Activated CD8-positive, alpha-beta memory T cell treated with anti-CD3 and anti-CD28 coated beads, Interleukin-2, amount 10 ng/mL, durations not matched to agents 7 days and 5 days (primary cell): ENCODE measurements at regions not wholly inside any gene's neighbourhood (a gene's known extent, or its start where the extent isn't known, plus 50 kb on each side); places are given as distances from the start of the nearest gene placed in this dataset.

Source experiments
- ATAC-seq: fragments of 150-1000 bp; cut with Tn5 transposase; one replicate; pipeline ENCODE4 v1.10.0; 2021; ENCODE audit warnings: moderate library complexity
- CTCF ChIA-PET: fragments of 350-600 bp; sonication (Branson Sonifier 250); formaldehyde crosslinking; loops from one replicate; lab custom pipeline; 2021; ENCODE audit warnings: antibody characterized with exemption; lab: Charles Lee
- DNase-seq: peaks from one replicate; pipeline ENCODE4 v3.0.0-alpha.2; 2020
- H3K27ac Mint-ChIP-seq: one replicate; pipeline ENCODE4 v1.8.0; 2021; ENCODE audit warnings: mild to moderate bottlenecking, mixed read lengths
- H3K27me3 Mint-ChIP-seq: one replicate; pipeline ENCODE4 v1.8.0; 2021; ENCODE audit warnings: mixed read lengths
- H3K36me3 Mint-ChIP-seq: one replicate; pipeline ENCODE4 v1.8.0; 2021; ENCODE audit warnings: mild to moderate bottlenecking, mixed read lengths
- H3K4me1 Mint-ChIP-seq: one replicate; pipeline ENCODE4 v1.8.0; 2021; ENCODE audit warnings: mixed read lengths
- H3K4me3 Mint-ChIP-seq: one replicate; pipeline ENCODE4 v1.8.0; 2021; ENCODE audit warnings: mild to moderate bottlenecking, moderate library complexity, mixed read lengths
- H3K9me3 Mint-ChIP-seq: one replicate; pipeline ENCODE4 v1.8.0; 2022; ENCODE audit warnings: low read depth, mixed read lengths

- H3K9me3 Mint-ChIP-seq: peaks cover 2% of the 10 kb centered on the region
- no peak overlapping the region for H3K27ac Mint-ChIP-seq
- no peaks in the 10 kb centered on the region for H3K4me1 Mint-ChIP-seq
- H3K36me3 Mint-ChIP-seq: no peaks in the 10 kb centered on the region
- no peak overlapping the region for H3K4me3 Mint-ChIP-seq
- CTCF ChIA-PET: no interaction called here
- ATAC-seq (no peak), DNase-seq (no peak)
- H3K27me3 Mint-ChIP-seq: no peaks in the 10 kb centered on the region
Observed at GRCh38 chr3:77887611-77888010, 847.7 kb downstream of the ROBO2 start.

DNA sequence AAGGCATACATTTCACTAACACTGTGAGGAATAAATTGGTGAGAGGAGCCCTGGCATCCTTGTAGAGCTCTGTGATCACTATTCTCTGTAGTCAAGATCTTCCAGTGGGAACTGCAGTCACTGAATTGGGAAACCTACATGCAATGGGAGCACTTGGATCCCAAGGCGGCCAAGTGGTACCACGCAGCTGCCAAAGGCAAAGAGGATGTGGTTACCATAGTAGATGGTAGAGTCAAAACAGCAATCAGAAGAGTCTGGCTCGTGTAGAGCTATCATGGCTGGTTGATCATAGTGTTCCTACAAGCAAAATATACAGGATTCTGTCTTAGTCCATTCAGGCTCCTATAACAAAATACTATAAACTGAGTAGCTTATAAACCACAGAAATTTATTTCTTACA, 849.7 kb downstream of the ROBO2 start:
- no peak for DNase-seq
- H3K27me3 Mint-ChIP-seq: no peaks in the 10 kb centered on the region
- H3K4me1 Mint-ChIP-seq: no peaks in the 10 kb centered on the region
- ATAC-seq: no peak
- H3K36me3 Mint-ChIP-seq: no peaks in the 10 kb centered on the region
- no peak overlapping the region for H3K27ac Mint-ChIP-seq
- CTCF ChIA-PET: no interaction called here
- H3K9me3 Mint-ChIP-seq: peaks cover 4% of the 10 kb centered on the region
- no peak overlapping the region for H3K4me3 Mint-ChIP-seq

- Mint-ChIP-seq H3K27me3 (no peaks in the 10 kb centered on the region), H3K4me1 (no peaks in the 10 kb centered on the region), H3K4me3 (no peak overlapping the region), H3K9me3 (peaks cover 12% of the 10 kb centered on the region), H3K27ac (no peak overlapping the region), H3K36me3 (no peaks in the 10 kb centered on the region)
- CTCF ChIA-PET: no interaction called here
- DNase-seq (no peak), ATAC-seq (no peak)
Observed at GRCh38 chr3:77898621-77899020, 858.7 kb downstream of the ROBO2 start.

DNA sequence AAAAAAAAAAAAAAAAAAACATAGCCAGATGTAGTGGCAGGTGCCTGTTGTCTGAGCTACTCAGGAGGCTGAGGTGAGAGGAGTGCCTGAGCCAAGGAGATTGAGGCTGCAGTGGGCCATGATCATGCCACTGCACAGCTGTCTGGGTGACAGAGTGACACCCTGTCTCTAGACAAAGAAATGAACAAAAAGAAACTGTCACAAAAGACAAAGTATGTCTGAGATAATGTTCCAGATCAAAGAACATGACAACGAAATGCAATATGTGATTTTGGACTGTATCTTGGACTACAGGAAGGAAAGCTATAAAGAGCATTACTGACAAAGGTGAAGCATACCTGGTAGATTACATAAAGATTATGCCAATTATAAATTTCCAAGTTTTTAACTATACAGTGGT, 862.8 kb downstream of the ROBO2 start:
- Mint-ChIP-seq H3K27me3 (no peaks in the 10 kb centered on the region), H3K9me3 (peaks cover 9% of the 10 kb centered on the region), H3K36me3 (no peaks in the 10 kb centered on the region), H3K27ac (no peak overlapping the region), H3K4me3 (no peak overlapping the region), H3K4me1 (no peaks in the 10 kb centered on the region)
- ATAC-seq (no peak), DNase-seq (no peak)
- CTCF ChIA-PET: no interaction called here

DNA sequence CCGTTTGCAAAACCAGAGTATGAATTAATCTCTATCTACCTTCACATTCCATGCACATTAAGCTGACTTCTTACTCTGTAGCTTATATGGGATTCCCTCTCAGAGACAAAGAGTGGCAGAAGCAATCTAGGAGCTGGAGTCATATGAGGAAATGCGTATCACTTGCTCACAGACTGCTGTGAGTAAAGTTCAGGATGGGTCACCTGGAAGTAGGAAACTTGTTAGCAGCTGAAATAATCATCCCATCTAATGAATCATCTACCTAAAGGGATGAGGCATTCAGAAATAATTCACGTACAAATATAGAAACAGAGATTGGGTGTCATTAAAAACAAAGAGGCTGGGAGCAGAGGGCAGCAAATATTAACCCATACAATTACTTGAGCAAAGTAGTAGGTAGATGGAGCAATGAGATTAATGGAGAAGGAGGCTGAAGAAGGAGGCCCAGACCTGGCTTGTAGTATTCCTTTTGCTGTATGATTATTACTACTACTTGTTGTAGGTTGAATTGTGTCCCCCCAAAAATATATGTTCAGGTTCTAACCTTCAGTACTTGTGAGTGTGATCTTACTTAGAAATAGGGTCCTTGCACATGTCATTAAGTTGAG, 866.3 kb downstream of the ROBO2 start:
- no peak for DNase-seq
- CTCF ChIA-PET: no interaction called here
- Mint-ChIP-seq H3K27ac (no peak overlapping the region), H3K4me1 (no peaks in the 10 kb centered on the region), H3K4me3 (no peak overlapping the region), H3K9me3 (peaks cover 3% of the 10 kb centered on the region), H3K27me3 (no peaks in the 10 kb centered on the region), H3K36me3 (no peaks in the 10 kb centered on the region)
- ATAC-seq: no peak

- Mint-ChIP-seq H3K4me1 (no peaks in the 10 kb centered on the region), H3K9me3 (peaks cover 5% of the 10 kb centered on the region), H3K27me3 (no peaks in the 10 kb centered on the region), H3K36me3 (no peaks in the 10 kb centered on the region), H3K27ac (no peak overlapping the region), H3K4me3 (no peak overlapping the region)
- ATAC-seq (no peak), DNase-seq (no peak)
- CTCF ChIA-PET: no interaction called here
Observed at GRCh38 chr3:77913524-77914174, 873.8 kb downstream of the ROBO2 start.

DNA sequence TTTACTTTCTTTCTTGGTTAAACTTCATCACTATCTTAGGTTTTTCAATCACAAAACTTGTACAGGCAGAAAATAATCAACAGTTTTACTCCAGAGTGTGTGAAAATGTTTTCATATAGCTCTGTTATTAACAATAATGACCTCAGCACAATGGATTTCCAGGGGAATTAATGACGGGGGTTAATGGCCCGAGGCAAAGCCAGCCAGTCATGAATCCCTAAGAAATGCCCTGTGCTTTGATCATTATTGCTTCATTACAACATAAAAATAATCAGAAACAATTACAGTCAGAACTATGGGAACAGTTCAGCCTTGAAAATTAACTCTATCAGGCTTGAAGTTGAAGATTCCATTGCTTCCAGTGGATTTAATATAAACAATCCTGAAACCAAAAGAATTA, 875.4 kb downstream of the ROBO2 start:
- no peaks in the 10 kb centered on the region for H3K27me3 Mint-ChIP-seq
- H3K4me3 Mint-ChIP-seq: no peak overlapping the region
- peaks cover 8% of the 10 kb centered on the region for H3K9me3 Mint-ChIP-seq
- H3K36me3 Mint-ChIP-seq: no peaks in the 10 kb centered on the region
- CTCF ChIA-PET: no interaction called here
- H3K4me1 Mint-ChIP-seq: no peaks in the 10 kb centered on the region
- no peak for ATAC-seq
- no peak overlapping the region for H3K27ac Mint-ChIP-seq
- DNase-seq: no peak

DNA sequence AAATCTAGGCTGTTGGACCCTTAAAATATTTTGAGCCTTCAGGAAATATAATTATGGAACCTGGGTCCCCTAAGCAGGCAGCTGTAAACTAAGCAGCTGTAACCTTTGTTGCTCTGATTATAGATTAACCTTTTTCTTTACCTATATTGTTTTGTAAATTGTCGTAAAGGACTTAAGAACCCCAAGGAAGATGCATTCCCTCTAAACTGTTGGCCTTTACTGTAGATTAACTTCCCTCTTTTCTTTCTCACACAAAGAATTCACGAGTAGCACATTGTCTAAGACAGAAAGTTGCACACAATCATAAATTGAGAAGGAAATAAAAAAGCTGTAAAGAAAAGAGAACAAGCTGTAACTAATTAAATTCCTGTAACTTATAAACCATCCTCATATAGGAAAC, 877.3 kb downstream of the ROBO2 start:
- H3K4me1 Mint-ChIP-seq: no peaks in the 10 kb centered on the region
- no peaks in the 10 kb centered on the region for H3K36me3 Mint-ChIP-seq
- CTCF ChIA-PET: no interaction called here
- no peaks in the 10 kb centered on the region for H3K27me3 Mint-ChIP-seq
- H3K9me3 Mint-ChIP-seq: peaks cover 13% of the 10 kb centered on the region
- H3K27ac Mint-ChIP-seq: no peak overlapping the region
- DNase-seq (no peak), ATAC-seq (no peak)
- no peak overlapping the region for H3K4me3 Mint-ChIP-seq

GRCh38 chr3:77919244-77919643, 879.3 kb downstream of the ROBO2 start:
- Mint-ChIP-seq H3K9me3 (peaks cover 14% of the 10 kb centered on the region), H3K27ac (no peak overlapping the region), H3K36me3 (no peaks in the 10 kb centered on the region), H3K27me3 (no peaks in the 10 kb centered on the region), H3K4me3 (no peak overlapping the region), H3K4me1 (no peaks in the 10 kb centered on the region)
- CTCF ChIA-PET: no interaction called here
- ATAC-seq: no peak
- DNase-seq: no peak

DNA sequence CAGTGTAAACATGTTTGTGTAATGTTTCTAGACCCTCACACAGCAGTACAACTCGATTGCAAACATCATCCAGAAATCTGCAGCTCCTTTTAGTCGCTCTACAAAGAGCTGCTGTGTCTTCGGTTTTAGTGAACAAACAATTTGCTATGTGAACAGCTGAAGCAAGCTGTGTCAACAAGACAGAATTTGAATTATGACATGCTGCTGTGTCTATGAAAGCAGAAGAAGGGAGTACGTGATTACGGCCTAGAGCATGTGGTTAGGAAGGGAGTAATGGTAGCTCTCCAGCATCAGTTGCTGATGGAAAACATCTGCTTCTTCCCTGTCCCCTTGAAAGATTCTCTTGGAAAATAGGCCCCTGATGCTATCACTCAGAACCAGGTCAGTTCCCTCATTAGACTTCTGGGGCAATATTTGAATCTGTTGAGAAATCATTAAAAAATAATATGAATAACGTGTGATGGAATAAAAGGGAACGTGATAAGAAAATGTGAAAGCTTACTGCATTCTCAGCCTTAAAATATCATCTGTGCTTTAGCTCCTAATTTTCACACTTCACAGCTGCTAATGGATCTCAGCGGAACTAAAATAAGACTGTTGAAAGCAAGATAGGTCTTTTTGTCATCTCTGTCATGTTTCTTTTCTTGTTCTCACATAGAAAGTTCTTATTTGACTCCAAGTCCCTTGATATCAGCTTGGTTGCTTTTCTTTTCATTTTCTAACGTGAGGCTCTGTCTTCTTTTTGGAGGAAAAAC, 891.5 kb downstream of the ROBO2 start:
- Mint-ChIP-seq H3K27ac (no peak overlapping the region), H3K4me1 (no peaks in the 10 kb centered on the region), H3K9me3 (peaks cover 9% of the 10 kb centered on the region), H3K27me3 (no peaks in the 10 kb centered on the region), H3K4me3 (no peak overlapping the region), H3K36me3 (no peaks in the 10 kb centered on the region)
- CTCF ChIA-PET: no interaction called here
- DNase-seq (no peak), ATAC-seq (no peak)

- no peak overlapping the region for H3K4me3 Mint-ChIP-seq
- H3K27ac Mint-ChIP-seq: no peak overlapping the region
- H3K9me3 Mint-ChIP-seq: peaks cover 9% of the 10 kb centered on the region
- H3K4me1 Mint-ChIP-seq: no peaks in the 10 kb centered on the region
- ATAC-seq: no peak
- no peaks in the 10 kb centered on the region for H3K36me3 Mint-ChIP-seq
- no peaks in the 10 kb centered on the region for H3K27me3 Mint-ChIP-seq
- no peak for DNase-seq
- CTCF ChIA-PET: no interaction called here
Observed at GRCh38 chr3:77932926-77933325, 893.0 kb downstream of the ROBO2 start.

- CTCF ChIA-PET: no interaction called here
- no peak for ATAC-seq
- no peak for DNase-seq
- Mint-ChIP-seq H3K27ac (no peak overlapping the region), H3K36me3 (no peaks in the 10 kb centered on the region), H3K9me3 (peaks cover 6% of the 10 kb centered on the region), H3K27me3 (no peaks in the 10 kb centered on the region), H3K4me1 (no peaks in the 10 kb centered on the region), H3K4me3 (no peak overlapping the region)
Observed at GRCh38 chr3:77933926-77934325, 894.0 kb downstream of the ROBO2 start.

DNA sequence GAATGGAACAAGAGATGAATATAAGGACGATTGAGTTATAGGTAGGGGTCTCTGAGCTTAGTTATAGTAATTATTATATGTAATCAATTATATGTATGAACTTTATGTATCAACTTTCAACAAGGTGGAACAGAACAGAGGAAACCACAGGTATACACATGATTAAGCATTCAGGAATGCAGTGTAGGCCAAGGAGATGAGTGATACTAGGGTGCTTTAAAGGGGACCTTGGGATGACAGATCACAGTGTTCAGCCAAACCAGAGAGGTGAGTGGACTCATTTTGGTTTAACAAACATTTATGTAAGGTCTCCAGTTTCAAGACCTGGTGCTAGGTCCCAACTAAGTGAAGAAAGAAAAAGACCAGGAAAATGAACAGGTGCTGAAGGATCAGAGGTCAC, 895.5 kb downstream of the ROBO2 start:
- H3K9me3 Mint-ChIP-seq: peaks cover 4% of the 10 kb centered on the region
- CTCF ChIA-PET: no interaction called here
- no peaks in the 10 kb centered on the region for H3K27me3 Mint-ChIP-seq
- ATAC-seq (no peak), DNase-seq (no peak)
- no peak overlapping the region for H3K4me3 Mint-ChIP-seq
- H3K27ac Mint-ChIP-seq: no peak overlapping the region
- H3K36me3 Mint-ChIP-seq: no peaks in the 10 kb centered on the region
- H3K4me1 Mint-ChIP-seq: no peaks in the 10 kb centered on the region

DNA sequence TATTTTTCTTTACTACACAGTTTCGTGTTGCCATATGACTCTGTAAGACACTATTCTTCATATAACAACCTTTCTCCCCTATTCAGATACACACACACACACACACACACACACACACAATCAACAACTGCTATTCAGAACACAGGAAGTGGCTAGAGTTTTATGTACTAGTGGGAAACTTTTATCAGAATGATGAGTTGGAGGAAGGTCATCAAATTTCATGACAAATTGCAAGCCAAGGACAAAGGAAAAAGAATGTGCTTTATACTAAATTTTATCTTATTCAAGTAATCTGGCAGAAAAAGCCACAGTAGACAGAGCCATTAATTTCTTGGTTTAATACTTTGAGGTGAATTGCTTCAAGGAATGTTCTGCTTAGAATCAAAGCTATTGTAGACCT, 899.8 kb downstream of the ROBO2 start:
- H3K27ac Mint-ChIP-seq: no peak overlapping the region
- no peak for DNase-seq
- H3K36me3 Mint-ChIP-seq: no peaks in the 10 kb centered on the region
- H3K4me3 Mint-ChIP-seq: no peak overlapping the region
- no peak for ATAC-seq
- CTCF ChIA-PET: no interaction called here
- no peaks in the 10 kb centered on the region for H3K27me3 Mint-ChIP-seq
- no peaks in the 10 kb centered on the region for H3K4me1 Mint-ChIP-seq
- H3K9me3 Mint-ChIP-seq: peaks cover 6% of the 10 kb centered on the region
